Adrenal gland (tissue), 5 donors: ENCODE measurements at regions not wholly inside any gene's neighbourhood (a gene's known extent, or its start where the extent isn't known, plus 50 kb on each side); places are given as distances from the start of the nearest gene placed in this dataset.

Experiments
- CTCF ChIP-seq, 6 experiments: fragments of 450-650 bp in 4 of 6; fragments of 200-600 bp in 2 of 6; sonication (generic) in 1 of 6; IDR thresholded peaks; 1 replicate in 5 of 6; 2 replicates in 1 of 6; pipeline versions ENCODE4 v1.5.1 to v1.8.0; 2016 to 2021; ENCODE audit warnings: antibody characterized with exemption in 6 of 6, mild to moderate bottlenecking in 2 of 6, moderate library complexity in 1 of 6
- POLR2A ChIP-seq, 2 donors: fragments of 450-650 bp; IDR thresholded peaks; one replicate each; pipeline ENCODE4 v1.6.1; 2017; ENCODE audit warnings: antibody characterized with exemption in 2 of 2, mild to moderate bottlenecking in 2 of 2, moderate library complexity in 1 of 2
- donor health status: DM: no; HTN: no; CAD: no.

GRCh38 chr10:10014846-10015245 is 1002.8 kb upstream of the CELF2 start:
- TF ChIP-seq CTCF (IDR thresholded peaks at IDR 0.05) (no peak), POLR2A (IDR thresholded peaks at IDR 0.05) (no peak)
